Cardiac septum (tissue), 1 donor: ENCODE measurements at regions not wholly inside any gene's neighbourhood (a gene's known extent, or its start where the extent isn't known, plus 50 kb on each side); places are given as distances from the start of the nearest gene placed in this dataset.
"Not testable (repeated sequence)": the region's sequence is repeated elsewhere in the genome, so short reads cannot be mapped to it uniquely, and the experiment has no call there.

Source experiments
- DNase-seq: peaks from one replicate; pipeline ENCODE4 v3.0.0-alpha.2; 2020; ENCODE audit warnings: low spot score
- intact Hi-C: fragments of 100-400 bp; cut with DNase I; formaldehyde crosslinking; loops from one replicate; pipeline ENCODE4 v1.14.0; 2022
- donor health status: DM: no; HTN: no; CAD: no.

- intact Hi-C loops = no loop called here
- DNase-seq = no peak
Observed at GRCh38 chr10:91745090-91745831, 53.0 kb upstream of the TNKS2 start.

- intact Hi-C loops = no loop called here
- DNase-seq = no peak
Observed at GRCh38 chr10:91743465-91743864, 54.8 kb upstream of the TNKS2 start.

- intact Hi-C loops = no loop called here
- DNase-seq = no peak
Observed at GRCh38 chr10:91742229-91742628, 56.0 kb upstream of the TNKS2 start.

GRCh38 chr10:91741356-91741755, 56.9 kb upstream of the TNKS2 start:
- no peak for DNase-seq
- intact Hi-C loops = no loop called here

- DNase-seq = no peak
- intact Hi-C loops = no loop called here
Observed at GRCh38 chr10:91740353-91740924, 57.8 kb upstream of the TNKS2 start.

GRCh38 chr10:91732265-91732664, 66.0 kb upstream of the TNKS2 start:
- intact Hi-C loops, DNase-seq: not testable (repeated sequence)

- intact Hi-C loops = not testable (repeated sequence)
Observed at GRCh38 chr10:91729339-91729738, 68.9 kb upstream of the TNKS2 start.

GRCh38 chr10:91726355-91726754, 71.9 kb upstream of the TNKS2 start:
- DNase-seq = no peak
- intact Hi-C loops = no loop called here

More at GRCh38 chr10:91729339-91729738, 68.9 kb upstream of the TNKS2 start:
- DNase-seq = not testable (repeated sequence)

- DNase-seq = no peak
- intact Hi-C loops = no loop called here
Observed at GRCh38 chr10:91724933-91725332, 73.3 kb upstream of the TNKS2 start.

- intact Hi-C loops = no loop called here
- DNase-seq = no peak
Observed at GRCh38 chr10:91713461-91714072, 80.7 kb upstream of the PPP1R3C start.

GRCh38 chr10:91711885-91712680, 79.2 kb upstream of the PPP1R3C start:
- intact Hi-C loops = no loop called here
- DNase-seq = no peak

- intact Hi-C loops = no loop called here
- no peak for DNase-seq
Observed at GRCh38 chr10:91709394-91709798, 76.5 kb upstream of the PPP1R3C start.

GRCh38 chr10:91708174-91708861, 75.4 kb upstream of the PPP1R3C start:
- no peak for DNase-seq
- intact Hi-C loops = no loop called here

- no peak for DNase-seq
Observed at GRCh38 chr10:91707236-91707635, 74.4 kb upstream of the PPP1R3C start.

GRCh38 chr10:91705948-91706670, 73.2 kb upstream of the PPP1R3C start:
- intact Hi-C loops = no loop called here

More at GRCh38 chr10:91707236-91707635, 74.4 kb upstream of the PPP1R3C start:
- intact Hi-C loops = no loop called here

GRCh38 chr10:91702620-91703019, 69.7 kb upstream of the PPP1R3C start:
- intact Hi-C loops = no loop called here
- DNase-seq = no peak

More at GRCh38 chr10:91705948-91706670, 73.2 kb upstream of the PPP1R3C start:
- DNase-seq = no peak

GRCh38 chr10:91700788-91701444, 68.0 kb upstream of the PPP1R3C start:
- intact Hi-C loops = no loop called here
- no peak for DNase-seq

GRCh38 chr10:91700273-91700672, 67.4 kb upstream of the PPP1R3C start:
- no peak for DNase-seq
- intact Hi-C loops = no loop called here
